ENCODE measurements at regions not wholly inside any gene's neighbourhood (a gene's known extent, or its start where the extent isn't known, plus 50 kb on each side); places are given as distances from the start of the nearest gene placed in this dataset.

DNA sequence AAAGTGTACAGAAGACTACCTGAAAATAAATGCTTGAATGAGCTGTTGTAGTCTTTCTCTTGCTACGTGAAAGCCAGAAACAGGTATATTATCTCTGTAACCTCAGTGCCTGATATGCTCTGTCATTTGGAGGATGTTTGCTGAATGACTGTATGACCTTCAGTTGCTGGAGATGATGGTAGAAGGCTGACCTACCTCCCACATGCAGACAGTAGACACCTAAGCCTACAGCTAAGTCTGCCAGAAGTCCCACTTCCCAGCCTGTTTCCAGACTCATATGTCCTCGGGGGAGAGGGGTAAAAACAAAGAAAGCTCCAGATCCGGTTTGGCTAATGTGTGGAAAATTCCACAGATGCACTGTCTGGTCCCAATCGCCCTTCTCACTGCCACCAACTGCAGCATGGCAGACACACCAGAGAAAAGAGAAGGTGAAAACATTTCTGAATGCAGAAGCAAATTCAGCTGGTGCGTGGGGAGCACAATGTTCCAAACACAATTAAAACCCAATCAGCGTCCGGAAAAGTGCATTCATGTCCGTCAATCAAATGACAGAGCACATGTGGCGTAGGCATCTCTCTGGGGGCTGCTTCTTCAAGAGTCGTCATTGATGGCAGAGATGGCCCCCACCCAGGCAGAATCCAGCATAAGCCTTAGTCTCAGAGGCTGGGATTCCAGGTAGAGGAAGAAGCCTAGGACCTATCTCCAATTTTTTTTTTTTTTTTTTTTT is 76.3 kb upstream of the TBX3 start:
- TF ChIP-seq EP300 (IDR thresholded peaks at IDR 0.05; ENCODE audit: borderline replicate concordance) (no peak), TEAD4 (IDR thresholded peaks at IDR 0.05) (no peak), RAD21 (IDR thresholded peaks at IDR 0.05; ENCODE audit: low read depth) (no peak), CREB1 (IDR thresholded peaks at IDR 0.05; ENCODE audit: low read depth) (no peak), ZBTB7A (IDR thresholded peaks at IDR 0.05; ENCODE audit: low read depth) (no peak), TAF1 (IDR thresholded peaks at IDR 0.05; ENCODE audit: low read depth) (no peak)
